A549 (cell line): ENCODE measurements at regions not wholly inside any gene's neighbourhood (a gene's known extent, or its start where the extent isn't known, plus 50 kb on each side); places are given as distances from the start of the nearest gene placed in this dataset.

ENCODE experiments used
- ATAC-seq, 2 experiments: fragments of 200-7000 bp in 1 of 2; fragments of >200 bp in 1 of 2; cut with Nextera tagmentation in 1 of 2; cut with Tn5 transposase in 1 of 2; 3 replicates each; pipeline versions ENCODE4 v1.8.0 to v1.9.1; 2018 to 2020; ENCODE audit warnings: mild to moderate bottlenecking in 1 of 2, moderate library complexity in 1 of 2
- CTCF ChIA-PET: fragments of 300-600 bp; sonication (Branson Sonifier 250); formaldehyde crosslinking; extraction: SDS; loops from one replicate; lab custom pipeline; 2021; ENCODE audit warnings: antibody characterized with exemption, inconsistent platforms; lab: Yijun Ruan, JAX
- POLR2A ChIA-PET: fragments of 350-600 bp; formaldehyde crosslinking; extraction: SDS; loops from one replicate; lab custom pipeline; 2021; ENCODE audit warnings: antibody characterized with exemption, inconsistent platforms; lab: Yijun Ruan, JAX
- DNase-seq, 2 experiments: peaks; one replicate each; pipeline versions ENCODE4 v3.0.0 to v3.0.0-alpha.2; 2011 to 2016; ENCODE audit warnings: low read depth in 1 of 2, low spot score in 1 of 2
- FAIRE-seq: peaks from 2 replicates; lab custom pipeline; 2011; peaks lifted over from hg19 to GRCh38; lab: Jason Lieb, UNC
- H3K27ac ChIP-seq, 2 experiments: fragments of >200 bp; sonication (Bioruptor Twin); formaldehyde crosslinking; 3 replicates each; pipeline ENCODE4 v1.5.1; 2016 to 2017
- H3K4me1 ChIP-seq: fragments of >200 bp; sonication (Bioruptor Twin); formaldehyde crosslinking; 3 replicates; pipeline ENCODE4 v1.6.1; 2016
- H3K4me2 ChIP-seq: fragments of >200 bp; sonication (Bioruptor Twin); formaldehyde crosslinking; 3 replicates; pipeline ENCODE4 v1.6.1; 2016
- H3K4me3 ChIP-seq: fragments of >200 bp; sonication (Bioruptor Twin); formaldehyde crosslinking; 3 replicates; pipeline ENCODE4 v1.5.1; 2016
- H3K9me3 ChIP-seq: fragments of >200 bp; sonication (Bioruptor Twin); formaldehyde crosslinking; 3 replicates; pipeline ENCODE4 v1.6.1; 2016
- BCL3 ChIP-seq: fragments of >200 bp; sonication (Bioruptor Twin); formaldehyde crosslinking; IDR thresholded peaks from 3 replicates; pipeline ENCODE4 v1.6.1; 2016
- CBX8 ChIP-seq: fragments of 200-600 bp; sonication (generic); IDR thresholded peaks from 2 replicates; pipeline ENCODE4 v1.6.1; 2016
- EHMT2 ChIP-seq: fragments of 200-600 bp; sonication (generic); IDR thresholded peaks from 2 replicates; pipeline ENCODE4 v1.6.1; 2016; ENCODE audit warnings: antibody characterized with exemption, low read depth, mild to moderate bottlenecking, moderate library complexity
- ELK1 ChIP-seq: fragments of 150-350 bp; IDR thresholded peaks from 2 replicates; pipeline ENCODE4 v1.6.1; 2014; ENCODE audit warnings: low read depth, mild to moderate bottlenecking, low read length
- EP300 ChIP-seq, 2 experiments: fragments of >200 bp; sonication (Bioruptor Twin); formaldehyde crosslinking; IDR thresholded peaks; 2 replicates in 1 of 2; 3 replicates in 1 of 2; pipeline ENCODE4 v1.6.1; 2016 to 2017
- ESRRA ChIP-seq: fragments of 150-350 bp; IDR thresholded peaks from 2 replicates; pipeline ENCODE4 v1.6.1; 2014; ENCODE audit warnings: mild to moderate bottlenecking, low read length, borderline replicate concordance
- FOSL2 ChIP-seq, 2 experiments: fragments of 450-650 bp in 1 of 2; fragments of >200 bp in 1 of 2; sonication (Bioruptor Twin) in 1 of 2; formaldehyde crosslinking; IDR thresholded peaks; 2 replicates each; pipeline versions ENCODE4 v1.5.0 to v1.6.1; 2016 to 2020; ENCODE audit warnings: mild to moderate bottlenecking in 1 of 2, moderate library complexity in 1 of 2
- FOXS1 ChIP-seq: fragments of 250-450 bp; sonication (Bioruptor Pico); IDR thresholded peaks from 2 replicates; pipeline ENCODE4 v1.5.0; 2020; ENCODE audit warnings: mild to moderate bottlenecking, moderate library complexity
- GATA3 ChIP-seq: IDR thresholded peaks from 2 replicates; pipeline ENCODE4 v1.6.1; 2012; ENCODE audit warnings: borderline replicate concordance
- HOXB5 ChIP-seq: fragments of 250-450 bp; sonication (Bioruptor Pico); IDR thresholded peaks from 2 replicates; pipeline ENCODE4 v1.5.0; 2020; ENCODE audit warnings: mild to moderate bottlenecking, moderate library complexity
- KDM5A ChIP-seq: fragments of 200-600 bp; sonication (generic); IDR thresholded peaks from 2 replicates; pipeline ENCODE4 v1.6.1; 2016; ENCODE audit warnings: antibody characterized with exemption, mild to moderate bottlenecking
- MAFK ChIP-seq: fragments of 450-650 bp; IDR thresholded peaks from 2 replicates; pipeline ENCODE4 v1.6.1; 2014; ENCODE audit not compliant: partially characterized antibody
- MYC ChIP-seq: IDR thresholded peaks from 2 replicates; pipeline ENCODE4 v1.6.1; 2012; ENCODE audit warnings: mild to moderate bottlenecking, inconsistent platforms, low read length, improper control_type of control experiment, borderline replicate concordance
- NR3C1 ChIP-seq: fragments of >200 bp; sonication (Bioruptor Twin); formaldehyde crosslinking; IDR thresholded peaks from 3 replicates; pipeline ENCODE4 v1.6.1; 2017
- RAD21 ChIP-seq, 2 experiments: fragments of >200 bp in 1 of 2; sonication (Bioruptor Twin) in 1 of 2; formaldehyde crosslinking in 1 of 2; IDR thresholded peaks in 1 of 2; conservative IDR thresholded peaks in 1 of 2; 2 replicates in 1 of 2; 3 replicates in 1 of 2; pipeline ENCODE4 v1.6.1; 2012 to 2018; ENCODE audit warnings: inconsistent platforms in 1 of 2
- RARB ChIP-seq: fragments of 250-450 bp; sonication (Bioruptor Pico); IDR thresholded peaks from 2 replicates; pipeline ENCODE4 v1.8.0; 2021; ENCODE audit warnings: mild to moderate bottlenecking, moderate library complexity
- REST ChIP-seq: fragments of 200-600 bp; sonication (generic); IDR thresholded peaks from 2 replicates; pipeline ENCODE4 v1.6.1; 2016; ENCODE audit warnings: antibody characterized with exemption, mild to moderate bottlenecking, moderate library complexity
- RNF2 ChIP-seq: fragments of 200-600 bp; sonication (generic); IDR thresholded peaks from 2 replicates; pipeline ENCODE4 v1.6.1; 2016; ENCODE audit warnings: low read depth, mild to moderate bottlenecking, antibody characterized with exemption, moderate library complexity, borderline replicate concordance
- TP53 ChIP-seq: fragments of 250-450 bp; sonication (Bioruptor Pico); IDR thresholded peaks from 2 replicates; pipeline ENCODE4 v1.5.0; 2021; ENCODE audit warnings: mild to moderate bottlenecking, moderate library complexity
- ZC3H11A ChIP-seq: fragments of 450-650 bp; IDR thresholded peaks from 2 replicates; pipeline ENCODE4 v1.6.1; 2014; ENCODE audit warnings: antibody characterized with exemption, mild to moderate bottlenecking
- ZSCAN20 ChIP-seq: fragments of 250-450 bp; sonication (Bioruptor Pico); IDR thresholded peaks from 2 replicates; pipeline ENCODE4 v1.8.0; 2022; ENCODE audit warnings: mild to moderate bottlenecking, moderate library complexity
- WGBS: methylation state at CpG from one replicate; pipeline ENCODE4 v1.1.6; 2017; ENCODE audit errors: missing lambda C conversion rate; 5-methylcytosine and 5-hydroxymethylcytosine counted together

GRCh38 chr1:80878343-80878742, 922.4 kb upstream of the ADGRL2 start:
- Histone ChIP-seq H3K27ac (no peak overlapping the region), H3K9me3 (no peaks in the 10 kb centered on the region), H3K4me1 (0 out of 3 replicates have a peak, but pooled peaks cover 6% of the 10 kb centered on the region), H3K4me2 (no peak overlapping the region), H3K4me3 (no peak overlapping the region)
- ATAC-seq (no peak), DNase-seq (no peak), FAIRE-seq (no peak)
- ChIA-PET CTCF (no interaction called here), POLR2A (no interaction called here)
- no peak for TF ChIP-seq ESRRA
- no peak for TF ChIP-seq BCL3
- TF ChIP-seq GATA3, result no peak
- no peak for TF ChIP-seq RAD21 (conservative IDR thresholded peaks at IDR 0.05 in 1 of 2, IDR thresholded peaks at IDR 0.05 in 1 of 2)
- TF ChIP-seq MYC, result no peak
- no peak for TF ChIP-seq KDM5A
- TF ChIP-seq FOXS1 (CRISPR knock-in tag), result no peak
- no peak for TF ChIP-seq FOSL2 (IDR thresholded peaks at IDR 0.05)
- TF ChIP-seq FOSL2 (CRISPR knock-in tag; IDR thresholded peaks at IDR 0.05), result no peak

- Histone ChIP-seq H3K9me3 (no peaks in the 10 kb centered on the region), H3K4me2 (no peak overlapping the region), H3K27ac (no peak overlapping the region), H3K4me1 (no peaks in the 10 kb centered on the region), H3K4me3 (no peak overlapping the region)
- CTCF ChIA-PET, result no interaction called here
- FAIRE-seq (no peak), ATAC-seq (no peak), DNase-seq (no peak)
- TF ChIP-seq RAD21 (conservative IDR thresholded peaks at IDR 0.05 in 1 of 2, IDR thresholded peaks at IDR 0.05 in 1 of 2) (no peak), TP53 (CRISPR knock-in tag) (no peak), FOSL2 (IDR thresholded peaks at IDR 0.05) (no peak), FOSL2 (CRISPR knock-in tag; IDR thresholded peaks at IDR 0.05) (no peak)
- 40% methylated on average over 2 of the region's 2 CpGs for WGBS
- POLR2A ChIA-PET, result no interaction called here
These were observed 924.7 kb upstream of the ADGRL2 start for GRCh38 chr1:80876035-80876434.

GRCh38 chr1:80869299-80869698, 931.4 kb upstream of the ADGRL2 start:
- TF ChIP-seq HOXB5 (CRISPR knock-in tag) (no peak), RARB (CRISPR knock-in tag) (no peak), BCL3 (no peak), ELK1 (no peak), MAFK (no peak), RNF2 (no peak), NR3C1 (no peak), EHMT2 (no peak), REST (no peak), ESRRA (no peak), EP300 (IDR thresholded peaks at IDR 0.05) (no peak), CBX8 (no peak), ZC3H11A (no peak), ZSCAN20 (no peak), FOXS1 (CRISPR knock-in tag) (no peak)
- Histone ChIP-seq H3K9me3 (no peaks in the 10 kb centered on the region), H3K27ac (no peak overlapping the region), H3K4me2 (no peak overlapping the region), H3K4me1 (no peaks in the 10 kb centered on the region), H3K4me3 (no peak overlapping the region)
- no peak for DNase-seq
- 74% methylated on average over 1 of the region's 1 CpG for WGBS
- FAIRE-seq, result no peak
- ATAC-seq, result no peak
- POLR2A ChIA-PET, result no interaction called here
- CTCF ChIA-PET, result no interaction called here
